ENCODE measurements at regions not wholly inside any gene's neighbourhood (a gene's known extent, or its start where the extent isn't known, plus 50 kb on each side); places are given as distances from the start of the nearest gene placed in this dataset.

GRCh38 chr6:147075381-147075780, 128.8 kb upstream of the STXBP5 start (continued):
- TF ChIP-seq KIAA2018 (CRISPR knock-in tag; IDR thresholded peaks at IDR 0.05; ENCODE audit: borderline replicate concordance): no peak
- TF ChIP-seq CENPT (CRISPR knock-in tag; IDR thresholded peaks at IDR 0.05; ENCODE audit: low read depth): no peak
- no peak for TF ChIP-seq ZNF597 (CRISPR knock-in tag; IDR thresholded peaks at IDR 0.05)

GRCh38 chr6:147077251-147077650, 127.0 kb upstream of the STXBP5 start:
- H3K4me1 ChIP-seq (ENCODE audit: insufficient read depth, low read length): no peaks in the 10 kb centered on the region
- no peak for FAIRE-seq
- 28% methylated on average over 4 of the region's 5 CpGs for whole genome bisulfite sequencing (ENCODE audit: low lambda C conversion rate)
- no peaks in the 10 kb centered on the region for H3K79me2 ChIP-seq (ENCODE audit: insufficient read depth, low read length)
- ChIA-PET POLR2A (no interaction called here), CTCF (ENCODE audit: low intra/inter-chr PET ratio, low total read pairs) (no interaction called here)
- BruUV-seq (replicated peaks): no TSS peak
- DNase-seq (ENCODE audit: low spot score): no peak
- H3K27me3 ChIP-seq (ENCODE audit: control insufficient read depth in 1 of 2, insufficient read depth in 2 of 2, low read length in 2 of 2): peaks cover 0 to 2% of the 10 kb centered on the region in 2 experiments; a peak in 1 of 5 replicates
- intact Hi-C loops (cut with micrococcal nuclease; ENCODE audit: unreplicated experiment) (no loop called here), in situ Hi-C loops (cut with HindIII; ENCODE audit: extremely low pct_ligation_motif_present, low pct_unique_long_range_greater_than_20kb) (no loop called here)
- no peak overlapping the region for H3K27ac ChIP-seq (ENCODE audit: extremely low read length, insufficient read depth, low read length)
- no peaks in the 10 kb centered on the region for H3K9me3 ChIP-seq (ENCODE audit: low read length)
- no peaks in the 10 kb centered on the region for H4K20me1 ChIP-seq (ENCODE audit: insufficient read depth, low read length)
- H2AFZ ChIP-seq (ENCODE audit: low read length): no peak overlapping the region
- no peak overlapping the region for H3K4me3 ChIP-seq (replicated peaks in 1 of 3; ENCODE audit: insufficient read depth in 1 of 3, low read depth in 2 of 3, low read length in 3 of 3)
- H3K4me2 ChIP-seq (ENCODE audit: low read depth, low read length): no peak overlapping the region
- no peak overlapping the region for H3K9ac ChIP-seq (ENCODE audit: insufficient read depth, low read depth, low read length)
- no peak for ATAC-seq
- no peaks in the 10 kb centered on the region for H3K36me3 ChIP-seq (replicated peaks in 1 of 2; ENCODE audit: control insufficient read depth in 1 of 2, insufficient read depth in 2 of 2, low read length in 2 of 2)
- TF ChIP-seq HNF4A (CRISPR knock-in tag; IDR thresholded peaks at IDR 0.05) (no peak), RERE (CRISPR knock-in tag; IDR thresholded peaks at IDR 0.05; ENCODE audit: low read depth) (no peak), RFXANK (CRISPR knock-in tag; IDR thresholded peaks at IDR 0.05) (no peak), ETS1 (CRISPR knock-in tag; IDR thresholded peaks at IDR 0.05) (no peak)
